ENCODE measurements at regions not wholly inside any gene's neighbourhood (a gene's known extent, or its start where the extent isn't known, plus 50 kb on each side); places are given as distances from the start of the nearest gene placed in this dataset.

GRCh38 chr2:120847700-120848321 lies 112.1 kb downstream of the GLI2 start:
- no peak overlapping the region for H2AFZ ChIP-seq (ENCODE audit: low read depth)
- no peaks in the 10 kb centered on the region for H3K4me1 ChIP-seq (ENCODE audit: low read depth, poor library complexity, severe bottlenecking)
- no peaks in the 10 kb centered on the region for H3K79me2 ChIP-seq (ENCODE audit: insufficient read depth, low read depth)
- no peak overlapping the region for H3K9ac ChIP-seq
- no peaks in the 10 kb centered on the region for H4K20me1 ChIP-seq (ENCODE audit: insufficient read depth)
- no peak for TF ChIP-seq CTCF (conservative IDR thresholded peaks at IDR 0.05; ENCODE audit: low read depth, low read length)
- H3K27ac ChIP-seq, result no peak overlapping the region
- no peaks in the 10 kb centered on the region for H3K27me3 ChIP-seq (ENCODE audit: insufficient read depth, low read depth)
- no peak overlapping the region for H3K4me2 ChIP-seq
- H3K4me3 ChIP-seq (IDR thresholded peaks at IDR 0.05; ENCODE audit: insufficient read depth, low read depth, low read length), result no peak overlapping the region
- H3K36me3 ChIP-seq (ENCODE audit: insufficient read depth), result no peaks in the 10 kb centered on the region

- H3K4me3 ChIP-seq (IDR thresholded peaks at IDR 0.05; ENCODE audit: insufficient read depth, low read depth, low read length), result no peak overlapping the region
- no peaks in the 10 kb centered on the region for H4K20me1 ChIP-seq (ENCODE audit: insufficient read depth)
- no peak overlapping the region for H2AFZ ChIP-seq (ENCODE audit: low read depth)
- TF ChIP-seq CTCF (conservative IDR thresholded peaks at IDR 0.05; ENCODE audit: low read depth, low read length), result no peak
- H3K4me1 ChIP-seq (ENCODE audit: low read depth, poor library complexity, severe bottlenecking), result no peaks in the 10 kb centered on the region
- H3K4me2 ChIP-seq, result no peak overlapping the region
- no peaks in the 10 kb centered on the region for H3K36me3 ChIP-seq (ENCODE audit: insufficient read depth)
- H3K27ac ChIP-seq, result no peak overlapping the region
- no peaks in the 10 kb centered on the region for H3K79me2 ChIP-seq (ENCODE audit: insufficient read depth, low read depth)
- no peaks in the 10 kb centered on the region for H3K27me3 ChIP-seq (ENCODE audit: insufficient read depth, low read depth)
- H3K9ac ChIP-seq, result no peak overlapping the region
Measured at GRCh38 chr2:120849278-120849677, 113.6 kb downstream of the GLI2 start.

DNA sequence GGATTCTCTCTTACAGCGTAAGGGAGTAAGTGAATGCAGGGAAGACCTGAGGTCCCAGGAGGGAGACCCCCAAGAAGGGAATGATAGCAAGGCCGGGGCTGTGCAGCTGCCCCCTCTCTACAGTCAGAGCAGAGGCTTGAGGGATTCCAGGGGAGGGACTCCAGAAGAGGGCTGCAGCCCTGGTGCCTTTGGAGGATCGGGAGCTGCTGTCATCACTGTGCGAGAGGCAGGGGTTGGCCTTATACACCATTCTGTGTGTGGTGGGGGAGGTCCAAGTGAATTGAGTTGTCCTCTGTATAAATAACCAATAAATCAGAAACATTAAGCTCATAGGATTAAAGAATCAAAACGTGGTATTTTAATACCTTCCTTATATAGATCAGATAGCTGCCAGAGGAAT lies 114.9 kb downstream of the GLI2 start:
- no peak for TF ChIP-seq CTCF (conservative IDR thresholded peaks at IDR 0.05; ENCODE audit: low read depth, low read length)

DNA sequence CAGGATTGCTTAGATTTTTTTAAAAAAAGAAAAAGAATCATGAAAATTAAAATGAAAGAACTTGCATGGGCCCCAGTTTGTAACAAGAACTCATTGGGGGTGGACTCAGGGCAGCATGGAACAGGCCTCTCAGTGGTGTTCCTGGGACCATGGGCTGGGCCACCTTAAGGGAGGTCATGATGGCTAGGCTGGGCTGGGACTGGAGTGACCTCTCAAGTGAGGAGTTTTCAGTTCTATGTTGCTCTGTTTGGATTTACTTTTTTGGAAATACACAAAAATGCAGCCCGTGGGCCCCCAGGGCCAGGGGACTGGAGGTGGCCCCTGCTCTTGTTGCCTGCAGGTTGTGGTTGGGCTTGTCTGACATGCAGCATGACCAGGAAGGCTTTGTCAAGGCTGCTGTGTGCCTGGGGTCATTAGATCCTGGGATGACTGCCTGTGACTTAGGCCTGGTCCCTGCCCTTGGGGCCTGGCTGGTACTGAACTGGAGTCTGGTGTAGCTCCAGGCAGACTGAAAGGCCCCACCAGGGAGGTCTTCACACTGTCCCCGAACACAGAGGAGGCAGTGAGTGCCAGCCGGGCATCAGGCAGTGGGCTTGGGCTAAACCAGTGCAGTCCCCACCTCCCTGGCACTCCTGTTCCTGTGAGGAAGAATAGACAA lies 115.6 kb downstream of the GLI2 start:
- Histone ChIP-seq H3K36me3 (ENCODE audit: insufficient read depth) (no peaks in the 10 kb centered on the region), H3K27me3 (ENCODE audit: insufficient read depth, low read depth) (no peaks in the 10 kb centered on the region), H3K9ac (no peak overlapping the region), H3K4me2 (no peak overlapping the region), H3K4me1 (ENCODE audit: low read depth, poor library complexity, severe bottlenecking) (no peaks in the 10 kb centered on the region), H4K20me1 (ENCODE audit: insufficient read depth) (no peaks in the 10 kb centered on the region), H3K27ac (no peak overlapping the region), H3K79me2 (ENCODE audit: insufficient read depth, low read depth) (no peaks in the 10 kb centered on the region), H2AFZ (ENCODE audit: low read depth) (no peak overlapping the region), H3K4me3 (IDR thresholded peaks at IDR 0.05; ENCODE audit: insufficient read depth, low read depth, low read length) (no peak overlapping the region)
- TF ChIP-seq CTCF (conservative IDR thresholded peaks at IDR 0.05; ENCODE audit: low read depth, low read length), result no peak

More for the DNA sequence above, 114.9 kb downstream of the GLI2 start:
- H3K79me2 ChIP-seq (ENCODE audit: insufficient read depth, low read depth), result no peaks in the 10 kb centered on the region
- H4K20me1 ChIP-seq (ENCODE audit: insufficient read depth), result no peaks in the 10 kb centered on the region
- H3K27ac ChIP-seq, result no peak overlapping the region
- no peak overlapping the region for H2AFZ ChIP-seq (ENCODE audit: low read depth)
- H3K27me3 ChIP-seq (ENCODE audit: insufficient read depth, low read depth), result no peaks in the 10 kb centered on the region
- no peaks in the 10 kb centered on the region for H3K36me3 ChIP-seq (ENCODE audit: insufficient read depth)
- no peaks in the 10 kb centered on the region for H3K4me1 ChIP-seq (ENCODE audit: low read depth, poor library complexity, severe bottlenecking)
- no peak overlapping the region for H3K4me3 ChIP-seq (IDR thresholded peaks at IDR 0.05; ENCODE audit: insufficient read depth, low read depth, low read length)
- H3K9ac ChIP-seq, result no peak overlapping the region
- no peak overlapping the region for H3K4me2 ChIP-seq

All from KMS-11 (cell line).